H1 (cell line): ENCODE measurements at regions not wholly inside any gene's neighbourhood (a gene's known extent, or its start where the extent isn't known, plus 50 kb on each side); places are given as distances from the start of the nearest gene placed in this dataset.
A peak's percentile ranks its signal among the peaks of the same experiment; 100 is the strongest.

Source experiments
- CTCF ChIA-PET: fragments of 300-600 bp; sonication (Branson Sonifier 250); formaldehyde crosslinking; loops from one replicate; lab custom pipeline; 2021; ENCODE audit not compliant: partially characterized antibody; lab: Charles Lee
- POLR2A ChIA-PET: fragments of 300-600 bp; sonication (Branson Sonifier 250); formaldehyde crosslinking; loops from one replicate; lab custom pipeline; 2021; ENCODE audit warnings: inconsistent platforms; ENCODE audit not compliant: partially characterized antibody; lab: Charles Lee
- DNase-seq, 2 experiments: peaks; one replicate each; pipeline versions ENCODE4 v3.0.0 to v3.0.0-alpha.2; 2010 to 2022; ENCODE audit warnings: low spot score in 2 of 2, low read depth in 1 of 2, mixed read lengths in 1 of 2
- FAIRE-seq: peaks from 2 replicates; lab custom pipeline; 2011; peaks lifted over from hg19 to GRCh38; lab: Jason Lieb, UNC
- H2AFZ ChIP-seq: 2 replicates; pipeline ENCODE4 v1.8.1; 2012; ENCODE audit warnings: low read length, inconsistent platforms
- H2AK5ac ChIP-seq: 2 replicates; pipeline ENCODE4 v1.6.1; 2013; ENCODE audit warnings: low read depth, low read length
- H2BK120ac ChIP-seq: replicated peaks from 2 replicates; pipeline ENCODE3; 2013; ENCODE audit warnings: low read depth, low read length, inconsistent platforms
- H2BK12ac ChIP-seq: 2 replicates; pipeline ENCODE4 v1.6.1; 2013; ENCODE audit warnings: low read depth, low read length
- H2BK15ac ChIP-seq: 2 replicates; pipeline ENCODE4 v1.6.1; 2013; ENCODE audit warnings: low read length
- H2BK20ac ChIP-seq: 2 replicates; pipeline ENCODE4 v1.6.1; 2013; ENCODE audit warnings: low read length
- H2BK5ac ChIP-seq: 2 replicates; pipeline ENCODE4 v1.6.1; 2013; ENCODE audit warnings: low read depth, low read length
- H3K14ac ChIP-seq: 2 replicates; pipeline ENCODE4 v1.6.1; 2013; ENCODE audit warnings: inconsistent platforms; ENCODE audit not compliant: insufficient read length
- H3K18ac ChIP-seq: 2 replicates; pipeline ENCODE4 v1.6.1; 2013; ENCODE audit warnings: low read length; ENCODE audit errors: extremely low read depth
- H3K23ac ChIP-seq: 2 replicates; pipeline ENCODE4 v1.6.1; 2013; ENCODE audit warnings: inconsistent platforms; ENCODE audit not compliant: insufficient read length
- H3K23me2 ChIP-seq: 2 replicates; pipeline ENCODE4 v1.6.1; 2013; ENCODE audit warnings: low read depth, low read length
- H3K27ac ChIP-seq: 2 replicates; pipeline ENCODE4 v1.6.1; 2011; ENCODE audit warnings: low read depth, low read length, inconsistent platforms
- H3K27me3 ChIP-seq, 4 experiments: replicated peaks in 1 of 4; 1 replicate in 1 of 4; 2 replicates in 3 of 4; pipeline versions ENCODE4 v1.6.1 to v1.8.1; 2011 to 2013; ENCODE audit warnings: low read length in 3 of 4, mild to moderate bottlenecking in 3 of 4, inconsistent platforms in 2 of 4, mixed read lengths in 2 of 4, moderate library complexity in 1 of 4; ENCODE audit not compliant: control insufficient read depth in 3 of 4, insufficient read depth in 3 of 4; ENCODE audit errors: extremely low read depth in 1 of 4
- H3K36me3 ChIP-seq, 4 experiments: 2 replicates each; pipeline versions ENCODE4 v1.6.1 to v1.8.1; 2011 to 2013; ENCODE audit warnings: mild to moderate bottlenecking in 4 of 4, low read length in 3 of 4, moderate library complexity in 2 of 4, control low read depth in 1 of 4, inconsistent platforms in 1 of 4; ENCODE audit not compliant: insufficient read depth in 4 of 4, control insufficient read depth in 2 of 4
- H3K4ac ChIP-seq: replicated peaks from 2 replicates; pipeline ENCODE3; 2013; ENCODE audit warnings: low read length, low read depth, mixed read lengths, inconsistent platforms; ENCODE audit not compliant: insufficient read length
- H3K4me1 ChIP-seq, 4 experiments: replicated peaks in 1 of 4; 1 replicate in 1 of 4; 2 replicates in 3 of 4; pipeline versions ENCODE4 v1.6.1 to v1.8.1; 2011 to 2013; ENCODE audit warnings: low read length in 3 of 4, inconsistent platforms in 2 of 4, mixed read lengths in 1 of 4; ENCODE audit not compliant: insufficient read depth in 4 of 4, control insufficient read depth in 3 of 4
- H3K4me2 ChIP-seq, 2 experiments: 2 replicates each; pipeline versions ENCODE4 v1.6.1 to v1.8.1; 2011 to 2013; ENCODE audit warnings: low read depth in 2 of 2, low read length in 2 of 2, control low read depth in 1 of 2, inconsistent platforms in 1 of 2, mild to moderate bottlenecking in 1 of 2; ENCODE audit not compliant: insufficient read depth in 1 of 2
- H3K4me3 ChIP-seq, 4 experiments: fragments of 200-600, 300-600 bp in 1 of 4; sonication (generic), shearing (Covaris generic), sonication (Bioruptor Twin) in 1 of 4; 2 replicates each; pipeline versions ENCODE4 v1.5.1 to v1.8.1; 2011 to 2016; ENCODE audit warnings: low read length in 4 of 4, low read depth in 3 of 4, control low read depth in 2 of 4, inconsistent platforms in 2 of 4, mild to moderate bottlenecking in 2 of 4, mixed read lengths in 1 of 4, moderate library complexity in 1 of 4; ENCODE audit not compliant: insufficient read depth in 2 of 4; ENCODE audit errors: extremely low read depth in 1 of 4
- H3K56ac ChIP-seq: replicated peaks from 2 replicates; pipeline ENCODE3; 2013; ENCODE audit warnings: low read depth, mild to moderate bottlenecking, mixed read lengths, low read length, inconsistent platforms; ENCODE audit not compliant: insufficient read length
- H3K79me1 ChIP-seq: 2 replicates; pipeline ENCODE4 v1.6.1; 2013; ENCODE audit warnings: low read depth, low read length, control low read depth
- H3K79me2 ChIP-seq, 2 experiments: 2 replicates each; pipeline versions ENCODE4 v1.6.1 to v1.8.1; 2012 to 2013; ENCODE audit warnings: low read length in 2 of 2, mild to moderate bottlenecking in 2 of 2, inconsistent platforms in 1 of 2; ENCODE audit not compliant: insufficient read depth in 2 of 2, control insufficient read depth in 1 of 2
- H3K9ac ChIP-seq, 4 experiments: replicated peaks in 1 of 4; 1 replicate in 1 of 4; 2 replicates in 3 of 4; pipeline versions ENCODE4 v1.6.1 to v1.8.1; 2011 to 2013; ENCODE audit warnings: low read depth in 3 of 4, low read length in 3 of 4, control low read depth in 2 of 4, mild to moderate bottlenecking in 2 of 4, moderate library complexity in 2 of 4, inconsistent platforms in 1 of 4; ENCODE audit errors: extremely low read depth in 1 of 4
- H3K9me3 ChIP-seq, 2 experiments: 2 replicates each; pipeline versions ENCODE4 v1.6.1 to v1.8.1; 2012 to 2013; ENCODE audit warnings: mild to moderate bottlenecking in 2 of 2, moderate library complexity in 2 of 2, control low read depth in 1 of 2, inconsistent platforms in 1 of 2, low read depth in 1 of 2, low read length in 1 of 2, mixed read lengths in 1 of 2; ENCODE audit not compliant: insufficient read depth in 2 of 2
- H4K20me1 ChIP-seq, 2 experiments: replicated peaks in 1 of 2; 2 replicates each; pipeline versions ENCODE3 to v1.8.1; 2011 to 2013; ENCODE audit warnings: inconsistent platforms in 2 of 2, low read length in 2 of 2, mild to moderate bottlenecking in 1 of 2; ENCODE audit not compliant: insufficient read depth in 2 of 2, control insufficient read depth in 1 of 2
- H4K5ac ChIP-seq: 2 replicates; pipeline ENCODE4 v1.6.1; 2013; ENCODE audit warnings: low read length, low read depth, mixed read lengths, inconsistent platforms; ENCODE audit not compliant: insufficient read length
- H4K8ac ChIP-seq: 2 replicates; pipeline ENCODE4 v1.8.0; 2013; ENCODE audit warnings: mild to moderate bottlenecking, moderate library complexity, low read length, inconsistent platforms; ENCODE audit not compliant: insufficient read depth; ENCODE audit errors: extremely low read depth
- H4K91ac ChIP-seq: replicated peaks from 2 replicates; pipeline ENCODE3; 2013; ENCODE audit warnings: low read length, mixed read lengths, inconsistent platforms; ENCODE audit not compliant: insufficient read length
- ASH2L ChIP-seq: fragments of 200-600, 300-600 bp; sonication (generic); IDR thresholded peaks from one replicate; pipeline ENCODE4 v1.7.1; 2017; ENCODE audit warnings: low read length
- BCL11A ChIP-seq, 2 experiments: IDR thresholded peaks; one replicate each; pipeline ENCODE4 v1.6.1; 2011; ENCODE audit warnings: low read depth in 2 of 2, low read length in 2 of 2, mild to moderate bottlenecking in 2 of 2
- CTCF ChIP-seq, 3 experiments: IDR thresholded peaks; 1 replicate in 2 of 3; 2 replicates in 1 of 3; pipeline versions ENCODE4 v1.5.1 to v1.6.1; 2011; ENCODE audit warnings: low read length in 3 of 3, mild to moderate bottlenecking in 3 of 3, inconsistent platforms in 2 of 3, low read depth in 1 of 3, moderate library complexity in 1 of 3; ENCODE audit not compliant: insufficient read depth in 1 of 3; ENCODE audit errors: control extremely low read depth in 1 of 3
- HDAC2 ChIP-seq, 2 experiments: fragments of 300-600 bp in 1 of 2; sonication (generic) in 1 of 2; IDR thresholded peaks; 2 replicates each; pipeline ENCODE4 v1.6.1; 2011 to 2012; ENCODE audit warnings: low read depth in 2 of 2, low read length in 2 of 2, mild to moderate bottlenecking in 2 of 2, moderate library complexity in 2 of 2, borderline replicate concordance in 1 of 2, inconsistent platforms in 1 of 2
- POU5F1 ChIP-seq: IDR thresholded peaks from 2 replicates; pipeline ENCODE4 v1.6.1; 2011; ENCODE audit warnings: low read depth, mild to moderate bottlenecking, low read length, moderate library complexity
- RAD21 ChIP-seq, 2 experiments: IDR thresholded peaks in 1 of 2; conservative IDR thresholded peaks in 1 of 2; 2 replicates each; pipeline ENCODE4 v1.6.1; 2011; ENCODE audit warnings: low read depth in 2 of 2, low read length in 2 of 2, improper control_type of control experiment in 1 of 2, inconsistent platforms in 1 of 2, mild to moderate bottlenecking in 1 of 2, moderate library complexity in 1 of 2
- RXRA ChIP-seq: IDR thresholded peaks from 2 replicates; pipeline ENCODE4 v1.6.1; 2011; ENCODE audit warnings: low read depth, mild to moderate bottlenecking, low read length, moderate library complexity; ENCODE audit not compliant: insufficient read depth
- SAP30 ChIP-seq: fragments of 300-600 bp; sonication (generic); IDR thresholded peaks from 2 replicates; pipeline ENCODE4 v1.7.1; 2012; ENCODE audit warnings: low read length, moderate library complexity, mild to moderate bottlenecking, inconsistent platforms; ENCODE audit not compliant: insufficient read depth, insufficient replicate concordance
- TCF12 ChIP-seq: IDR thresholded peaks from 2 replicates; pipeline ENCODE4 v1.6.1; 2011; ENCODE audit warnings: low read depth, mild to moderate bottlenecking, low read length
- WGBS, 2 experiments: shearing (Covaris generic) in 1 of 2; methylation state at CpG; one replicate each; pipeline versions ENCODE4 v1.1.6 to v1.1.7; 2013 to 2015; ENCODE audit warnings: low lambda C conversion rate in 2 of 2, mixed read lengths in 2 of 2, inconsistent platforms in 1 of 2, low coverage in 1 of 2, missing lambda C conversion rate in 1 of 2; ENCODE audit not compliant: insufficient replicate concordance in 2 of 2, insufficient coverage in 1 of 2, insufficient read length in 1 of 2; ENCODE audit errors: extremely low coverage in 1 of 2, missing lambda C conversion rate in 1 of 2; 5-methylcytosine and 5-hydroxymethylcytosine counted together

DNA sequence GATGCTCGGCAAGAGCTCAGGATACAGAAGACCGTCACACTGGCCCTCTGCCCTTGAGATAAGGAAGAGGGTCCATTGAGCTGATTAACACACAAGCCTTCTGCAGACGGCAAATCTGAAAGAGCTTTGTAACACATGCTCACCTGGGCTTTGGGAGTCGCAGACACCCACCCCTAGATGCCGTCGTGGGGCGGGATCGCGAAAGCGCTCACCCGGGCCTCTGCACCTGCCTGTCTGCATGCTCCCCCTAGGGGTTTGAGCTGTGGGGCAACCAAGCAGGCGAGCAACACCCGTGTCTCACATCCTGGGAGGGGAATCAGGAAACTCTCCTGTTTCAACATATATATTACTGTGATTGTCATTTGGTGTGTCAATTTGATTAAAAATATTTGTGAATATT is 99.8 kb upstream of the KCNH7 start:
- no peaks in the 10 kb centered on the region for H3K27me3 ChIP-seq
- POLR2A ChIA-PET, result no interaction called here
- CTCF ChIA-PET, result interaction anchor here (0.8 to 1.6 kb wide), 4 partner anchors 10 to 182 kb away, joined by 3 to 4 read pairs (median 4); no protein-coding TSS in a partner anchor
- no peak overlapping the region for H2AFZ ChIP-seq
- no peak overlapping the region for H3K9ac ChIP-seq
- no peak overlapping the region for H2BK15ac ChIP-seq
- FAIRE-seq (no peak), DNase-seq (peak; percentile 10 to 54)
- H2BK120ac ChIP-seq, result no peak overlapping the region
- no peak overlapping the region for H2BK12ac ChIP-seq
- H3K4me2 ChIP-seq, result no peak overlapping the region
- H2BK5ac ChIP-seq, result no peak overlapping the region
- no peak overlapping the region for H2AK5ac ChIP-seq
- H3K36me3 ChIP-seq, result no peaks in the 10 kb centered on the region
- no peak overlapping the region for H4K8ac ChIP-seq
- H3K4me1 ChIP-seq, result no peaks in the 10 kb centered on the region
- no peak overlapping the region for H3K4me3 ChIP-seq
- no peak for TF ChIP-seq POU5F1
- TF ChIP-seq BCL11A (IDR thresholded peaks at IDR 0.05; ENCODE audit: low read depth in 2 of 2, low read length in 2 of 2), result no peak
- no peak for TF ChIP-seq HDAC2 (IDR thresholded peaks at IDR 0.05; ENCODE audit: borderline replicate concordance in 1 of 2, low read depth in 2 of 2, low read length in 2 of 2)
- TF ChIP-seq RXRA, result no peak
- TF ChIP-seq CTCF (IDR thresholded peaks at IDR 0.05; ENCODE audit: control extremely low read depth in 1 of 3, insufficient read depth in 1 of 3, low read depth in 1 of 3, low read length in 3 of 3), result peak; percentile 6 to 37 (median 29); a peak in 2 of 4 replicates
- TF ChIP-seq RAD21 (IDR thresholded peaks at IDR 0.05 in 1 of 2, conservative IDR thresholded peaks at IDR 0.05 in 1 of 2; ENCODE audit: low read depth in 2 of 2, low read length in 2 of 2), result peak in 1 of 2 experiments; percentile 48; a peak in 2 of 4 replicates
- TF ChIP-seq ASH2L, result no peak
- TF ChIP-seq SAP30, result no peak
- 0 out of 2 replicates have a peak, but pooled peaks have one; percentile 8 for TF ChIP-seq TCF12
- H3K56ac ChIP-seq, result no peak overlapping the region
- no peak overlapping the region for H3K23ac ChIP-seq
- no peaks in the 10 kb centered on the region for H4K20me1 ChIP-seq
- no peak overlapping the region for H3K18ac ChIP-seq
- H3K9me3 ChIP-seq, result peaks cover 0 to 3% of the 10 kb centered on the region in 2 experiments; a peak in 1 of 4 replicates
- no peaks in the 10 kb centered on the region for H3K79me2 ChIP-seq
- no peak overlapping the region for H3K27ac ChIP-seq
- H3K23me2 ChIP-seq, result no peaks in the 10 kb centered on the region
- H3K14ac ChIP-seq, result no peak overlapping the region
- H3K79me1 ChIP-seq, result no peaks in the 10 kb centered on the region
- no peak overlapping the region for H3K4ac ChIP-seq
- H2BK20ac ChIP-seq, result no peak overlapping the region
- no peak overlapping the region for H4K5ac ChIP-seq
- no peak overlapping the region for H4K91ac ChIP-seq
- 91% methylated on average over 13 of the region's 13 CpGs; no CpG with 5 or more reads in 1 of the 2 experiments for WGBS, 2 experiments
